ENCODE measurements at regions not wholly inside any gene's neighbourhood (a gene's known extent, or its start where the extent isn't known, plus 50 kb on each side); places are given as distances from the start of the nearest gene placed in this dataset.

- TF ChIP-seq CTCF (IDR thresholded peaks at IDR 0.05) (no peak), POLR2A (IDR thresholded peaks at IDR 0.05) (no peak)
These were observed 64.7 kb upstream of the RIOK3 start for GRCh38 chr18:23388357-23388756.
